ENCODE measurements at regions not wholly inside any gene's neighbourhood (a gene's known extent, or its start where the extent isn't known, plus 50 kb on each side); places are given as distances from the start of the nearest gene placed in this dataset.

GRCh38 chr12:91935296-91935695, 210.3 kb downstream of the BTG1 start:
- TF ChIP-seq, protein P1, sequence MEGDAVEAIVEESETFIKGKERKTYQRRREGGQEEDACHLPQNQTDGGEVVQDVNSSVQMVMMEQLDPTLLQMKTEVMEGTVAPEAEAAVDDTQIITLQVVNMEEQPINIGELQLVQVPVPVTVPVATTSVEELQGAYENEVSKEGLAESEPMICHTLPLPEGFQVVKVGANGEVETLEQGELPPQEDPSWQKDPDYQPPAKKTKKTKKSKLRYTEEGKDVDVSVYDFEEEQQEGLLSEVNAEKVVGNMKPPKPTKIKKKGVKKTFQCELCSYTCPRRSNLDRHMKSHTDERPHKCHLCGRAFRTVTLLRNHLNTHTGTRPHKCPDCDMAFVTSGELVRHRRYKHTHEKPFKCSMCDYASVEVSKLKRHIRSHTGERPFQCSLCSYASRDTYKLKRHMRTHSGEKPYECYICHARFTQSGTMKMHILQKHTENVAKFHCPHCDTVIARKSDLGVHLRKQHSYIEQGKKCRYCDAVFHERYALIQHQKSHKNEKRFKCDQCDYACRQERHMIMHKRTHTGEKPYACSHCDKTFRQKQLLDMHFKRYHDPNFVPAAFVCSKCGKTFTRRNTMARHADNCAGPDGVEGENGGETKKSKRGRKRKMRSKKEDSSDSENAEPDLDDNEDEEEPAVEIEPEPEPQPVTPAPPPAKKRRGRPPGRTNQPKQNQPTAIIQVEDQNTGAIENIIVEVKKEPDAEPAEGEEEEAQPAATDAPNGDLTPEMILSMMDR (IDR thresholded peaks at IDR 0.05), result no peak
- no peak for TF ChIP-seq POLR2A (IDR thresholded peaks at IDR 0.05)
